B cell (primary cell): ENCODE measurements at regions not wholly inside any gene's neighbourhood (a gene's known extent, or its start where the extent isn't known, plus 50 kb on each side); places are given as distances from the start of the nearest gene placed in this dataset.

Source experiments
- ATAC-seq: fragments of 200-7000 bp; cut with Tn5 transposase; one replicate; pipeline ENCODE4 v1.10.0; 2021; ENCODE audit warnings: low read depth, mild to moderate bottlenecking, moderate number of reproducible peaks, moderate library complexity
- CTCF ChIA-PET: fragments of 350-600 bp; sonication (Branson Sonifier 250); formaldehyde crosslinking; loops from one replicate; lab custom pipeline; 2021; ENCODE audit warnings: antibody characterized with exemption, inconsistent platforms; lab: Charles Lee
- POLR2A ChIA-PET: fragments of 350-600 bp; sonication (Branson Sonifier 250); formaldehyde crosslinking; loops from one replicate; lab custom pipeline; 2021; ENCODE audit warnings: antibody characterized with exemption; lab: Charles Lee
- DNase-seq: peaks from one replicate; pipeline ENCODE4 v3.0.0; 2013
- H2AFZ ChIP-seq: 2 replicates; pipeline ENCODE4 v1.6.1; 2012; ENCODE audit warnings: mild to moderate bottlenecking, low read depth, low read length; ENCODE audit not compliant: insufficient read depth, poor library complexity, severe bottlenecking
- H3K27ac ChIP-seq, 2 donors: 1 replicate in 1 of 2; 2 replicates in 1 of 2; pipeline ENCODE4 v1.5.1; 2012 to 2013; ENCODE audit warnings: low read length in 2 of 2, mild to moderate bottlenecking in 2 of 2, moderate library complexity in 1 of 2
- H3K27me3 ChIP-seq, 4 experiments: fragments of 200-600 bp in 1 of 4; sonication (generic) in 1 of 4; replicated peaks in 1 of 4; 1 replicate in 2 of 4; 2 replicates in 2 of 4; pipeline versions ENCODE4 v1.6.1 to v1.7.0; 2013 to 2016; ENCODE audit warnings: low read length in 3 of 4, mild to moderate bottlenecking in 2 of 4, mixed read lengths in 1 of 4, moderate library complexity in 1 of 4; ENCODE audit not compliant: insufficient read depth in 4 of 4, control insufficient read depth in 3 of 4; ENCODE audit errors: control extremely low read depth in 1 of 4
- H3K36me3 ChIP-seq, 2 experiments: replicated peaks in 1 of 2; 1 replicate in 1 of 2; 2 replicates in 1 of 2; pipeline versions ENCODE4 v1.6.1 to v1.7.1; 2013; ENCODE audit warnings: low read length in 1 of 2; ENCODE audit not compliant: insufficient read depth in 2 of 2, control insufficient read depth in 1 of 2; ENCODE audit errors: control extremely low read depth in 1 of 2, extremely low read depth in 1 of 2
- H3K4me1 ChIP-seq, 2 donors: fragments of 200-600 bp in 1 of 2; sonication (generic) in 1 of 2; 1 replicate in 1 of 2; 2 replicates in 1 of 2; pipeline versions ENCODE4 v1.5.1 to v1.6.1; 2013 to 2017; ENCODE audit warnings: low read length in 2 of 2; ENCODE audit not compliant: control insufficient read depth in 2 of 2, insufficient read depth in 2 of 2
- H3K4me2 ChIP-seq: replicated peaks from 2 replicates; pipeline ENCODE3; 2012; ENCODE audit warnings: mild to moderate bottlenecking, low read depth, low read length; ENCODE audit not compliant: poor library complexity, severe bottlenecking
- H3K4me3 ChIP-seq, 5 experiments: fragments of 200-600 bp in 1 of 5; sonication (generic) in 1 of 5; 1 replicate in 3 of 5; 2 replicates in 2 of 5; pipeline versions ENCODE4 v1.5.1 to v1.7.0; 2011 to 2016; ENCODE audit warnings: low read length in 4 of 5, mild to moderate bottlenecking in 4 of 5, low read depth in 2 of 5, control low read depth in 1 of 5, moderate library complexity in 1 of 5; ENCODE audit not compliant: insufficient read depth in 1 of 5; ENCODE audit errors: control extremely low read depth in 1 of 5, extremely low read depth in 1 of 5
- H3K79me2 ChIP-seq: fragments of 200-600 bp; sonication (generic); one replicate; pipeline ENCODE4 v1.6.0; 2016; ENCODE audit warnings: low read length; ENCODE audit not compliant: control insufficient read depth, insufficient read depth
- H3K9ac ChIP-seq: fragments of 200-600 bp; sonication (generic); 2 replicates; pipeline ENCODE4 v1.6.1; 2017; ENCODE audit warnings: mild to moderate bottlenecking, low read length, moderate library complexity
- H3K9me3 ChIP-seq, 3 donors: one replicate each; pipeline versions ENCODE4 v1.6.1 to v1.7.1; 2013; ENCODE audit warnings: low read length in 2 of 3; ENCODE audit not compliant: control insufficient read depth in 2 of 3, insufficient read depth in 1 of 3; ENCODE audit errors: control extremely low read depth in 1 of 3
- H4K20me1 ChIP-seq: 2 replicates; pipeline ENCODE4 v1.6.0; 2012; ENCODE audit warnings: mild to moderate bottlenecking, low read length; ENCODE audit not compliant: insufficient read depth, control insufficient read depth, poor library complexity, severe bottlenecking
- H3K27ac Mint-ChIP-seq: one replicate; pipeline ENCODE4 v1.8.0; 2021; ENCODE audit warnings: mixed read lengths
- H3K27me3 Mint-ChIP-seq: one replicate; pipeline ENCODE4 v1.8.0; 2021; ENCODE audit warnings: mixed read lengths
- H3K4me1 Mint-ChIP-seq: one replicate; pipeline ENCODE4 v1.8.0; 2021; ENCODE audit warnings: mixed read lengths
- H3K4me3 Mint-ChIP-seq: one replicate; pipeline ENCODE4 v1.8.0; 2021; ENCODE audit warnings: mixed read lengths
- H3K9me3 Mint-ChIP-seq: one replicate; pipeline ENCODE4 v1.8.0; 2022; ENCODE audit warnings: mixed read lengths; ENCODE audit not compliant: insufficient read depth
- EZH2 ChIP-seq: IDR thresholded peaks from 2 replicates; pipeline ENCODE4 v1.6.1; 2012; ENCODE audit warnings: borderline replicate concordance, low read depth, mild to moderate bottlenecking, moderate library complexity, low read length; ENCODE audit not compliant: insufficient read depth, poor library complexity, severe bottlenecking
- WGBS: methylation state at CpG from one replicate; pipeline ENCODE4 v1.1.5; 2013; ENCODE audit warnings: missing lambda C conversion rate; ENCODE audit not compliant: insufficient coverage; 5-methylcytosine and 5-hydroxymethylcytosine counted together
- intact Hi-C: fragments of 100-400 bp; cut with micrococcal nuclease; formaldehyde crosslinking; loops from one replicate; pipeline ENCODE4 v1.10.0; 2022
- TF ChIP-seq, protein P1 (sequence below): fragments of 200-600 bp; IDR thresholded peaks from one replicate; pipeline ENCODE4 v1.8.0; 2022; ENCODE audit warnings: antibody characterized with exemption, mild to moderate bottlenecking

DNA sequence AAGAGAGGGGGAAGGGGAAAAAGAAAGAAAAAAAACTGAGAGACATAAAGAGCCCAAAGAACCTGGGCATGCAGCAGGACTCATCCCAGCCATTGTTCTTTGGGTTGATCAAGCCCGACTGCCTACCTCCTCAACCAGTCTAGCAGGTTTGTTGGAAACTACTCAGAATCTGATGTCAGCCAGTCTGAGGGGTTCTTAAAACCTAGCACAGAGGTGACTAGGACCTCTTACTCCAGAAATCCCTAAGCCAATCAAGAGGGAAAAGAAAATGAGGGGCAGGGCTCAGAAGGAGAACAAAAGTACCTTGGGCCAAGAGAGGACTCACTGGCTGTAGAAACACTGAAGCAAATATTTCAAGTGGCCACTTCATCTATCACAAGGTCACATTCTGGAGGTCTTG lies 228.0 kb downstream of the AASDHPPT start:
- H3K4me1 Mint-ChIP-seq = no peaks in the 10 kb centered on the region
- no peak for ATAC-seq

DNA sequence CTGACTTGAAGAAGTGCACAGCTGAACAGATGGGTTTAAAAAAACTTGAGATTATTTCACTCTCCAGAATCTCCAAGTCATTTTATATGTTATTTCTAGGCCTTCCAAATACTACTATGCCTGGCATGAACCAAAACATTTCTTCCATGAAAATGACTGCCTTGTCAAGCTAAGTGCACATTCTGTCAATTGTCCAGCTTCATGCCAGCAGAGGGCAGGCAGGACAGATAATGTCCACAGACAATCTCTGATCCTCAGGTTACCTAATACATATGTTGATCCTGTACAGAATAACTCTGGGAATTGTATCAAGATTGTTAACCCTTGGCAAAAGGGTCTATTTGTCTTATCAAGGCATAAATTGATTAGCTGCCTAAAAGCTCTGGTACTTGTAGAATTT lies 229.5 kb downstream of the AASDHPPT start:
- peaks cover 0 to 10% (median 2%) of the 10 kb centered on the region in 3 donors for H3K9me3 ChIP-seq
- Mint-ChIP-seq H3K27me3 (no peaks in the 10 kb centered on the region), H3K27ac (no peak overlapping the region), H3K9me3 (peaks cover 5% of the 10 kb centered on the region), H3K4me1 (no peaks in the 10 kb centered on the region), H3K4me3 (no peak overlapping the region)
- TF ChIP-seq EZH2 = no peak
- TF ChIP-seq, protein P1, sequence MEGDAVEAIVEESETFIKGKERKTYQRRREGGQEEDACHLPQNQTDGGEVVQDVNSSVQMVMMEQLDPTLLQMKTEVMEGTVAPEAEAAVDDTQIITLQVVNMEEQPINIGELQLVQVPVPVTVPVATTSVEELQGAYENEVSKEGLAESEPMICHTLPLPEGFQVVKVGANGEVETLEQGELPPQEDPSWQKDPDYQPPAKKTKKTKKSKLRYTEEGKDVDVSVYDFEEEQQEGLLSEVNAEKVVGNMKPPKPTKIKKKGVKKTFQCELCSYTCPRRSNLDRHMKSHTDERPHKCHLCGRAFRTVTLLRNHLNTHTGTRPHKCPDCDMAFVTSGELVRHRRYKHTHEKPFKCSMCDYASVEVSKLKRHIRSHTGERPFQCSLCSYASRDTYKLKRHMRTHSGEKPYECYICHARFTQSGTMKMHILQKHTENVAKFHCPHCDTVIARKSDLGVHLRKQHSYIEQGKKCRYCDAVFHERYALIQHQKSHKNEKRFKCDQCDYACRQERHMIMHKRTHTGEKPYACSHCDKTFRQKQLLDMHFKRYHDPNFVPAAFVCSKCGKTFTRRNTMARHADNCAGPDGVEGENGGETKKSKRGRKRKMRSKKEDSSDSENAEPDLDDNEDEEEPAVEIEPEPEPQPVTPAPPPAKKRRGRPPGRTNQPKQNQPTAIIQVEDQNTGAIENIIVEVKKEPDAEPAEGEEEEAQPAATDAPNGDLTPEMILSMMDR = no peak
- H3K4me3 ChIP-seq = no peak overlapping the region
- no peak for ATAC-seq
- intact Hi-C loops = no loop called here
- no peaks in the 10 kb centered on the region for H4K20me1 ChIP-seq
- no peaks in the 10 kb centered on the region for H3K79me2 ChIP-seq
- H3K9ac ChIP-seq = no peak overlapping the region
- no peak overlapping the region for H2AFZ ChIP-seq
- no peaks in the 10 kb centered on the region for H3K27me3 ChIP-seq
- no peaks in the 10 kb centered on the region for H3K4me1 ChIP-seq
- POLR2A ChIA-PET = no interaction called here
- no peaks in the 10 kb centered on the region for H3K36me3 ChIP-seq
- no peak for DNase-seq
- CTCF ChIA-PET = no interaction called here
- no peak overlapping the region for H3K27ac ChIP-seq
- no peak overlapping the region for H3K4me2 ChIP-seq

More for the DNA sequence above, 228.0 kb downstream of the AASDHPPT start:
- intact Hi-C loops = no loop called here
- TF ChIP-seq, protein P1 = no peak
- no peak for TF ChIP-seq EZH2
- peaks cover 0 to 10% (median 2%) of the 10 kb centered on the region in 3 donors for H3K9me3 ChIP-seq
- no peaks in the 10 kb centered on the region for H3K27me3 Mint-ChIP-seq
- H3K4me1 ChIP-seq = no peaks in the 10 kb centered on the region
- no peak overlapping the region for H3K9ac ChIP-seq
- no peaks in the 10 kb centered on the region for H3K36me3 ChIP-seq
- no peak overlapping the region for H3K27ac Mint-ChIP-seq
- no peak overlapping the region for H3K4me3 ChIP-seq
- H3K79me2 ChIP-seq = no peaks in the 10 kb centered on the region
- no peak overlapping the region for H3K4me2 ChIP-seq
- no peaks in the 10 kb centered on the region for H3K27me3 ChIP-seq
- WGBS = 100% methylated on average over 1 of the region's 1 CpG
- H4K20me1 ChIP-seq = no peaks in the 10 kb centered on the region
- CTCF ChIA-PET = no interaction called here
- no peak overlapping the region for H2AFZ ChIP-seq
- H3K9me3 Mint-ChIP-seq = peaks cover 5% of the 10 kb centered on the region
- no peak for DNase-seq
- H3K27ac ChIP-seq = no peak overlapping the region
- no peak overlapping the region for H3K4me3 Mint-ChIP-seq
- POLR2A ChIA-PET = no interaction called here
